ENCODE measurements at regions not wholly inside any gene's neighbourhood (a gene's known extent, or its start where the extent isn't known, plus 50 kb on each side); places are given as distances from the start of the nearest gene placed in this dataset.
"Not testable (repeated sequence)": the region's sequence is repeated elsewhere in the genome, so short reads cannot be mapped to it uniquely, and the experiment has no call there.

DNA sequence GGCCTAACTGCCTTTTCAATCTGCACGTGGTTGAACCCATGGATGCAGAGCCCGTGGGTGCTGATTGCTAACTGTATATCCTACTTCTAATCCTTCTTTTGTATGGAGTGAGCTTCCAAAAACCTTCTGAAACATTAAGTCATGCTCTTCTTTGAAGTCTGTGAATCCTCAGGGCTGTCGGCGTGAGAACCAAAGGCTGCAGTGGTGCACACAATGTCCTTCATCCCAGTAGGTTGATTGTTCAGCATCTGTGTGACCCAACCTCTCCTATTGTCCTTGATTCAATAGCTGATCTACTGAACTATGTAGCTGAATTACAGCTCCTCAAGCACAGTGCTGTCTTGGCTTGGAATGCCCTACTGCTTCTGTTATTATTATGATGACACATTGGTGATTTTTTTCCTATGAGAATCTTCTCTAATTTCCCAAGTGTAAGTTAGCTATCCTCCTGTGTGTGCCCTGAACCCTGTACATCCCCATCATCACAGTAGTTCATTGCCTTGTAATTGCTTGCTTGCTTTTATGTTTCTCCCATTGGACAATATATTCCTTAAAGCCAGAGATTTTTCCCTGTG, 294.6 kb downstream of the TRIML1 start:
- DNase-seq (ENCODE audit: low read depth), result no peak
- no peak for TF ChIP-seq CTCF (IDR thresholded peaks at IDR 0.05; ENCODE audit: control insufficient read depth, insufficient read depth, low read depth, low read length, missing control alignments)
- H3K4me3 ChIP-seq (ENCODE audit: control insufficient read depth, low read depth, low read length), result no peak overlapping the region

GRCh38 chr4:188434643-188435042, 295.4 kb downstream of the TRIML1 start:
- DNase-seq (ENCODE audit: low read depth), result no peak
- TF ChIP-seq CTCF (IDR thresholded peaks at IDR 0.05; ENCODE audit: control insufficient read depth, insufficient read depth, low read depth, low read length, missing control alignments), result no peak
- H3K4me3 ChIP-seq (ENCODE audit: control insufficient read depth, low read depth, low read length), result no peak overlapping the region

GRCh38 chr4:188435381-188435780, 296.1 kb downstream of the TRIML1 start:
- TF ChIP-seq CTCF (IDR thresholded peaks at IDR 0.05; ENCODE audit: control insufficient read depth, insufficient read depth, low read depth, low read length, missing control alignments), result no peak
- H3K4me3 ChIP-seq (ENCODE audit: control insufficient read depth, low read depth, low read length), result no peak overlapping the region
- no peak for DNase-seq (ENCODE audit: low read depth)

GRCh38 chr4:188437535-188437934, 298.3 kb downstream of the TRIML1 start:
- TF ChIP-seq CTCF (IDR thresholded peaks at IDR 0.05; ENCODE audit: control insufficient read depth, insufficient read depth, low read depth, low read length, missing control alignments), result no peak
- no peak for DNase-seq (ENCODE audit: low read depth)

DNA sequence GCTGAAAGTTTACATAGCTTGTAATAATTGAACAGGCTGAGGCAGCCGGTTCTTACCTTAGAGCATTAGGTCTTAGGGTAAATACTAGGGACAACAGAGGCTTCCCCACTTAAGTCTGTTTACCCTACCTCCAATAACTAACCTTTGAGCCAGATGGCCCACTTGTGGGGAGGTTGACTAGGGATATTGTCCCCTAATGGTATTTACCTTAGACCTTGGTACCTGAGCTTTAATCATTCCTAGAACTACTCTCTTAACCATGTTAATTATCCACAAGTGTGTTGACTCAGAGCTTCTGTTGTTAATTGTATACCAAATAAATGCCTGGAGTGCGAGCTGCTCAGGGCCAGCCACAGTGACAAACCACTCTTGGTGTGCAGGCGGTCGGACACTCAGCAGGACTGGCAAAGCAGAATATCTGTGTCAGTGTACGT, 299.2 kb downstream of the TRIML1 start:
- not testable (repeated sequence) for H3K4me3 ChIP-seq (ENCODE audit: control insufficient read depth, low read depth, low read length); DNase-seq (ENCODE audit: low read depth)

More at GRCh38 chr4:188437535-188437934, 298.3 kb downstream of the TRIML1 start:
- H3K4me3 ChIP-seq (ENCODE audit: control insufficient read depth, low read depth, low read length), result no peak overlapping the region

DNA sequence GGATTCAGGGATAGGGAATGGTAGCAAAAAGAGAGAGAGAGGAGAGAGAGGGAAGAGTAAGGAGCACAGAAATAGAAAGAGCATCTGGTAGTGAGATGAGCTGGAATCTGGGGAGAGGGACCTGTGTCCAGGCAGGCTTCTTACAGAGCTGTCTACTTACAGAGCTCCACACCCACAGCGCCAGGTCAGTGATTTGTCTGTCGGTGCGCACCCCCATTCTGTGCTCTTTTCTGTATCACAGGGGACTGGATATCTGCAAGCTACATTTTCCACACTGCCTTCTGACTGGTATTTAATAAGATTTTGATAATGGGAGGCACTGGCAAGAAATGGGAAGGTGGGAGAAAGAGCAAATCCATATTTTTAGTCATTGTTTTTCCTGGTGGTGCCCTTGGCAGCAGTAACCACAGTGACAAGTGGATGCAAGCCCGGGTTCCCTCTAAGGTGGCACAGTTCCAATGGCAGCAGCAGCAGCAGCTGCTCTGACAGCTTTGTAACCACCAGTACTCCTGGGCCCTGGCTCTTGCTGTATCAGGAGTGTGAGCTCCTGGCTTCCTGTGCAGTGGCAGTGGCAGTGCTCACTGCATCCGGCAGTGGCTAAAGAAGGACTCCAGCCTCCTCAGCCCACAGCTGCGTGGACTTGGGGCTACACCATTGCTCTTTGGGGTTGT, 300.5 kb downstream of the TRIML1 start:
- no peak for TF ChIP-seq CTCF (IDR thresholded peaks at IDR 0.05; ENCODE audit: control insufficient read depth, insufficient read depth, low read depth, low read length, missing control alignments)
- H3K4me3 ChIP-seq (ENCODE audit: control insufficient read depth, low read depth, low read length), result no peak overlapping the region

DNA sequence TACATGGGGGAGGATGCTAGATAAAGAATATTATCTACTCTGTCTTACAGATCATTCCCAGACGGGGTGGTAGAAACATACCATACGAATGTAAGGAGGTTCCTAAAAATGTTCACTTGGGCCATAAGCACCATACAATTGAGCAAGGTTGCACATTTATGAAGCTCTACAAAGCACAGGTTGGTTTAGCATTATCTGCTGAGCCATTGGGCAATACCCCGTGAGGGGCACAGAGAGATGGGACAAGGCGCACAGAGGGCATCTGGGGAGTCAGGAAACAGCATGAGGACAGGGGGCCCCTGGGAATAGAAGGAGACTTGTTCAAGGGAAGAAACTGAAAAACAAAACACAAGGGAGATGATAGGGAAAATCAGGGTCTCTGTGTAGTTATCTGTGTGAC, 305.3 kb downstream of the TRIML1 start:
- DNase-seq (ENCODE audit: low read depth), result no peak
- no peak overlapping the region for H3K4me3 ChIP-seq (ENCODE audit: control insufficient read depth, low read depth, low read length)
- TF ChIP-seq CTCF (IDR thresholded peaks at IDR 0.05; ENCODE audit: control insufficient read depth, insufficient read depth, low read depth, low read length, missing control alignments), result no peak

More for the DNA sequence above, 300.5 kb downstream of the TRIML1 start:
- DNase-seq (ENCODE audit: low read depth), result no peak

- H3K4me3 ChIP-seq (ENCODE audit: control insufficient read depth, low read depth, low read length); DNase-seq (ENCODE audit: low read depth): not testable (repeated sequence)
Measured at GRCh38 chr4:188448996-188449395, 309.8 kb downstream of the TRIML1 start.

Measured in AG09309 (cell line).